NCI-H2081 (cell line): ENCODE measurements at regions not wholly inside any gene's neighbourhood (a gene's known extent, or its start where the extent isn't known, plus 50 kb on each side); places are given as distances from the start of the nearest gene placed in this dataset.

Experiments used
- DNase-seq, 2 experiments: peaks; one replicate each; lab custom pipeline; 2025; lab: John Stamatoyannopoulos, UW

DNA sequence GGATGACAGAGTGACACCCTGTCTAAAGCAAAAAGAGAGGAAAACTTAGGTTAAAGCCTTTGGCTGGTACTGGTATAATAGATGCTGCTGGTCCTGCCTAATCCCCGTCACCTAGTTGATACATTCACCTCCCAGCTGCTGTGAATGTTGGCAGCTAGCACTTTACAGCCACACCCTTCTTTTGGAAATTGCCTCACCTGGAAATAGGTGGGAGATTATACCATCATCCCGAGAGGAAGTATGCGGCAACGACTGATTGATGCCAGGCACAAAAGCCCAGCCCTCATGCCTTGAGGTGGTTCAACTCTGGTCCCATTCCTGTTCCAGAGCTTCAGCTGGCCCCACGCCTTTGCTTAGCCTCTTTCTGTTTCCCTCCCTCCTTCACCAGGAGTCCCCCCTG lies 53.2 kb upstream of the SIAH1 start:
- DNase-seq: no peak

- DNase-seq: no peak
These were observed 50.7 kb upstream of the SIAH1 start for GRCh38 chr16:48435906-48436305.

DNA sequence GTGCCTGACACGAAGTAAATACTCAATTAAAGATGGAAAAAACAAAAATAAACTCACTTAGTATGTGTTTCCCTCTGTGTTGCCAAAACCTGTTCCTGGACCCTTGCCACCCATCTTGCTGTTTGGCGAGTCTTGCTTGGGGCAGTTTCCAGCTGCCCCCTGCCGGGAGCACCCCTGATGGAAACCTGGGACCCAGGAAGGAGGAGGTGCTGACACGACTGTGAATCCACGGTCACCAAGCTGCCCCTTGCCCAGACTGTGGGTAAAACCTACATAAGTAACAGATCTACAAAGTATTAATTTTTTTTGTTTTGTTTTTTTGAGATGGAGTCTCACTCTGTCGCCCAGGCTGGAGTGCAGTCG lies 50.1 kb upstream of the SIAH1 start:
- DNase-seq: no peak
